Thyroid gland (tissue), 4 donors: ENCODE measurements at regions not wholly inside any gene's neighbourhood (a gene's known extent, or its start where the extent isn't known, plus 50 kb on each side); places are given as distances from the start of the nearest gene placed in this dataset.

Experiments used
- DNase-seq, 2 donors: peaks; one replicate each; pipeline ENCODE4 v3.0.0-alpha.2; 2019
- H3K27ac ChIP-seq, 3 donors: fragments of 200-600 bp; sonication (generic); 1 replicate in 2 of 3; 2 replicates in 1 of 3; pipeline ENCODE4 v1.5.1; 2016 to 2019; ENCODE audit warnings: mild to moderate bottlenecking in 1 of 3, moderate library complexity in 1 of 3
- H3K27me3 ChIP-seq: fragments of 200-600 bp; sonication (generic); one replicate; pipeline ENCODE4 v1.5.1; 2019
- H3K36me3 ChIP-seq, 2 donors: fragments of 200-600 bp; sonication (generic); one replicate each; pipeline ENCODE4 v1.5.1; 2016 to 2019
- H3K4me1 ChIP-seq, 2 donors: fragments of 200-600 bp; sonication (generic); one replicate each; pipeline ENCODE4 v1.5.1; 2017 to 2019
- H3K4me3 ChIP-seq, 3 donors: fragments of 200-600 bp; sonication (generic); replicated peaks in 1 of 3; 1 replicate in 2 of 3; 2 replicates in 1 of 3; pipeline ENCODE4 v1.5.1; 2016; ENCODE audit warnings: mild to moderate bottlenecking in 1 of 3
- H3K9me3 ChIP-seq: fragments of 200-600 bp; sonication (generic); one replicate; pipeline ENCODE4 v1.5.1; 2017
- POLR2A ChIP-seq, 2 donors: fragments of 450-650 bp; IDR thresholded peaks; one replicate each; pipeline ENCODE4 v1.6.1; 2017; ENCODE audit warnings: antibody characterized with exemption in 2 of 2, mild to moderate bottlenecking in 2 of 2, moderate library complexity in 1 of 2
- WGBS, 2 donors: methylation state at CpG; one replicate each; pipeline ENCODE4 v1.1.5; 2017; 5-methylcytosine and 5-hydroxymethylcytosine counted together
- intact Hi-C: fragments of 100-400 bp; cut with DNase I; formaldehyde crosslinking; loops from one replicate; pipeline ENCODE4 v1.15.1; 2023
- TF ChIP-seq, protein P1 (sequence below), 6 experiments: fragments of 200-600 bp in 3 of 6; fragments of 450-650 bp in 3 of 6; sonication (generic) in 3 of 6; IDR thresholded peaks; one replicate each; pipeline ENCODE4 v1.5.1; 2016 to 2019; ENCODE audit warnings: antibody characterized with exemption in 6 of 6, mild to moderate bottlenecking in 2 of 6, inconsistent platforms in 1 of 6, moderate library complexity in 1 of 6

DNA sequence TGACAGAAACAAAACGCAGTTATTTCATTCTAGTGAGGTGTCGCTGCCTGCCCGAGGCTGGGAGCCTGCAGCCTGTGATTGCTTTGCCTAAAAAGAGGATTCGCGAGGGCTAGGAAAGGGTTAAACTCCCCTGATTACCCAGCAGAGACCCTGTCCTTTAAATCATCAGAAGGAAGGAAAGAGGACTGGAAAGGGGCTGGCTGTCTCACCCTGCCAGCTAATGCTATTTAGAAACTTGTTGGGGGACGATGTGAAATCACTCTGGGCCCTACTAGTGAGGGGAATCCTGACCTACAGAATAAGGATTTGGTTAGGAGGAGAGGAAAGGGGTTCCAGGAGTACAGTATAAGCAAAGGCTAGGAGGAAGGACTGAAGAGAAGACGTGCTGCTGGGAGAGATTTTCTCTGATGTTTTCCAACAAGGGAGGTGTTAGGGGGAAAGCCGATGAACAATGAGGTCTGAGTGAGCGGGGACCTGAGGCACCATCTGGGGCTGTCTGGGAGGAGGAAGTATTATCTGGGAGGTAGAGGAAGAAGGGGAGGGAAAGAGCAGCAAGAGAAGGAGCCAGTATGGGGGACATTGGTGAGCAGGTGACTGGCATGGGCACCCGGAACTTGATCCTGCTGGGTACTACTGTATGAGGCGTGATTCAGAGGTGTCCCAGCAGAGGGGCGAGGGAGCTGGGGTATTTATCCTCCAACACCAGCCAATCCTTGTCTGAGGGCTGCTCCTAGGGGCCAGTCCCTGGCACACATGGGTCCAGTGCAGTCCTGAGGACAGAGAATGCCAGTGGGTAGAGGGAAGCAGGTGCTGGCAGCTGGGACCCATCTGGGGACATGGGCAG is 55.7 kb upstream of the PTPRS start:
- H3K9me3 ChIP-seq = no peaks in the 10 kb centered on the region
- no peaks in the 10 kb centered on the region for H3K36me3 ChIP-seq
- WGBS, 2 donors = 16 to 19% methylated on average over 12 of the region's 12 CpGs
- no peak for DNase-seq
- no peaks in the 10 kb centered on the region for H3K4me1 ChIP-seq
- H3K4me3 ChIP-seq = no peak overlapping the region
- no peak overlapping the region for H3K27ac ChIP-seq
- H3K27me3 ChIP-seq = peaks cover 11% of the 10 kb centered on the region
- TF ChIP-seq, protein P1, sequence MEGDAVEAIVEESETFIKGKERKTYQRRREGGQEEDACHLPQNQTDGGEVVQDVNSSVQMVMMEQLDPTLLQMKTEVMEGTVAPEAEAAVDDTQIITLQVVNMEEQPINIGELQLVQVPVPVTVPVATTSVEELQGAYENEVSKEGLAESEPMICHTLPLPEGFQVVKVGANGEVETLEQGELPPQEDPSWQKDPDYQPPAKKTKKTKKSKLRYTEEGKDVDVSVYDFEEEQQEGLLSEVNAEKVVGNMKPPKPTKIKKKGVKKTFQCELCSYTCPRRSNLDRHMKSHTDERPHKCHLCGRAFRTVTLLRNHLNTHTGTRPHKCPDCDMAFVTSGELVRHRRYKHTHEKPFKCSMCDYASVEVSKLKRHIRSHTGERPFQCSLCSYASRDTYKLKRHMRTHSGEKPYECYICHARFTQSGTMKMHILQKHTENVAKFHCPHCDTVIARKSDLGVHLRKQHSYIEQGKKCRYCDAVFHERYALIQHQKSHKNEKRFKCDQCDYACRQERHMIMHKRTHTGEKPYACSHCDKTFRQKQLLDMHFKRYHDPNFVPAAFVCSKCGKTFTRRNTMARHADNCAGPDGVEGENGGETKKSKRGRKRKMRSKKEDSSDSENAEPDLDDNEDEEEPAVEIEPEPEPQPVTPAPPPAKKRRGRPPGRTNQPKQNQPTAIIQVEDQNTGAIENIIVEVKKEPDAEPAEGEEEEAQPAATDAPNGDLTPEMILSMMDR (IDR thresholded peaks at IDR 0.05) = no peak
- TF ChIP-seq POLR2A (IDR thresholded peaks at IDR 0.05) = no peak
- intact Hi-C loops = no loop called here

DNA sequence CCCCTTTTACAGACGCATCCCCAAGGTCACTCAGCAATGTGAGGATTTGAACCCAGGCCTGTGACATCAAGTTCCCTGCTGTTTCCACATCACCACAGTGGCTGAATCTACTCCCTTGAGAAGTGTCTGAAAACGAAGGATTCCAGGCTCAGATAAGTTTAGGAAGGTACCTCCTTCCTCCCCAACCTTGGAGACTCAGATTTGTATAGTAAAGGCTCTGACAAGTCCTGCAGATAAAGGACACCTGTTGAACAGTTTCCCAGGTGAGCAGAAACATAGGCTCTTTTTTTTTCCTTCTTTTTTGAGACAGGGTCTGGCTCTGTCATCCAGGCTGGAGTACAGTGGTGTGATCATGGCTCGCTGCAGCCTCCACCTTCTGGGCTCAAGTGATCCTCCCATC is 56.4 kb upstream of the PTPRS start:
- Histone ChIP-seq H3K9me3 (no peaks in the 10 kb centered on the region), H3K4me3 (no peak overlapping the region), H3K27ac (no peak overlapping the region), H3K36me3 (no peaks in the 10 kb centered on the region), H3K27me3 (peaks cover 11% of the 10 kb centered on the region), H3K4me1 (no peaks in the 10 kb centered on the region)
- no peak for TF ChIP-seq POLR2A (IDR thresholded peaks at IDR 0.05)
- TF ChIP-seq, protein P1 (IDR thresholded peaks at IDR 0.05) = no peak
- WGBS, 2 donors = 59 to 70% methylated on average over 3 of the region's 3 CpGs
- intact Hi-C loops = no loop called here
- no peak for DNase-seq

DNA sequence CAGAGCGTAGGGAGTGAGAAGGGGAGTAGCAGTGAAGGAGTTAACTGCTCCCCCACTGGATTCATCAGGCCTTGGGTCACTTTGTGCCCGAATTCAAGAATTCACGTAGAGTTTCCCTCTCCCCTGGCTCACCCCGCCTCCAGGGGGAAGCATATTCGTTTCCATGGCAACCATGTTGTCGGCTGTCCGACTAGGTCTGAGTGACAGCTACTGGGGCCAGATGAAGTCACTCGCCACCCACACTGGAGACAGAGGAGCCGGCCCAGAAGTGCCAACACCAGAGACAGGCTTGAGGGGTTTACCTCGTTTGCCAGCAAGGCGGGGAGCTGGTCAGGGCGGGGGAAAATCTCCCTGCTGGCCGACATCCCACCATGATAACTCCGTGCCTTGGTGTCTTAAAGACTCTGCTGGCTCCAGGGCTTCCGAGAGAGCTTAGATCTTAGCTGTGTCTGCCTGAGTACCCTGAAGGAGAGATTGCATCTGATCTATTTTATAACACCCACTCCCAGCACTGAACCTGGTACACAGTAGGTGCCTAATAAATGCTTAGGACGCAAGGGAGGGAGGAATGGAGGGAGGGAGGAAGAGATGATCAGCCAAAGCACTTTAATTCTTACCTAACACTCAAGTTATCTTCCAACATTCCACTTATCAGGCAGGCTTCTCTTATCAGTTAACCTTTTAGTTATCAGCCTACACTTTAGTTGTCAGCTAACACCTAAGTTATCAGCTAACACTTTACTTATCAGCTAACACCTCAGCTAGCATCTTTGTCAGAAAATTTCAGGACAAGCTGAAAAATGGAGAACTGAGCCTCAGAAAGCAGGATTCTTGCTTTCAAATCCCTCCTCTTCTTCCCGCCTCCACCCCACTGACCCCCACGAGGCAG is 57.2 kb upstream of the ZNRF4 start:
- Histone ChIP-seq H3K4me3 (no peak overlapping the region), H3K36me3 (no peaks in the 10 kb centered on the region), H3K4me1 (no peaks in the 10 kb centered on the region), H3K27ac (no peak overlapping the region), H3K27me3 (peaks cover 11% of the 10 kb centered on the region), H3K9me3 (no peaks in the 10 kb centered on the region)
- 4 to 5% methylated on average over 18 of the region's 18 CpGs for WGBS, 2 donors
- TF ChIP-seq, protein P1 (IDR thresholded peaks at IDR 0.05) = no peak
- no peak for TF ChIP-seq POLR2A (IDR thresholded peaks at IDR 0.05)
- DNase-seq = no peak
- intact Hi-C loops = no loop called here

DNA sequence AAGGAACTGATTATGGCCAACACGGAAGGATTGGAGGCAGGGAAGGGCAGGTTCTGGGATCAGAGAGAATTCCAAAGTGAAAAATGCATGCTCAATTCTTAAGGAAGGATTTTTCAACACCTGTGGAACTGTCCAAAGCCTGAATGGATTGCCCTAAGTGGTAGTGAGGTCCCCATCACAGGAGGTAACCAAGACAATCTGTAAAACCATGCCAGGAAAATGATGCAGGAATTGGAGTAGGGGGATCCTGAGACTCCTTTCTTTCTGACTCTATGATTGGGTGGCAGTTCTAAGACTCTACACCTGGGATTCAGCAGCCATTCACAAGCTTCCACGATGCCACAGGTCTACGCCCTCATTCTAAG is 56.5 kb upstream of the ZNRF4 start:
- no peaks in the 10 kb centered on the region for H3K9me3 ChIP-seq
- no peaks in the 10 kb centered on the region for H3K4me1 ChIP-seq
- intact Hi-C loops = no loop called here
- no peak overlapping the region for H3K27ac ChIP-seq
- 68 to 70% methylated on average over 3 of the region's 3 CpGs for WGBS, 2 donors
- no peak overlapping the region for H3K4me3 ChIP-seq
- no peak for DNase-seq
- peaks cover 11% of the 10 kb centered on the region for H3K27me3 ChIP-seq
- TF ChIP-seq POLR2A (IDR thresholded peaks at IDR 0.05) = no peak
- TF ChIP-seq, protein P1 (IDR thresholded peaks at IDR 0.05) = no peak
- H3K36me3 ChIP-seq = no peaks in the 10 kb centered on the region
